HCT116 (cell line): ENCODE measurements at regions not wholly inside any gene's neighbourhood (a gene's known extent, or its start where the extent isn't known, plus 50 kb on each side); places are given as distances from the start of the nearest gene placed in this dataset.

Experiments
- ATAC-seq: fragments of 200-7000 bp; cut with Tn5 transposase; 2 replicates; pipeline ENCODE4 v1.9.1; 2020; ENCODE audit warnings: mild to moderate bottlenecking, moderate library complexity
- BruUV-seq: library from RNA; stranded (reverse); fragments of 400-500 nt; replicated peaks from 2 replicates; lab custom pipeline; 2021; lab: Mats Ljungman, UMichigan
- CTCF ChIA-PET: fragments of 300-600 bp; sonication (Branson Sonifier 250); formaldehyde crosslinking; loops from one replicate; lab custom pipeline; 2021; ENCODE audit warnings: antibody characterized with exemption; lab: Charles Lee
- POLR2A ChIA-PET: fragments of 300-600, 350-600 bp; sonication (Branson Sonifier 250); formaldehyde crosslinking; loops from one replicate; lab custom pipeline; 2021; ENCODE audit warnings: antibody characterized with exemption; lab: Charles Lee
- RAD21 ChIA-PET, 2 experiments: fragments of 300-600 bp; sonication (Branson Sonifier 250); formaldehyde crosslinking; loops; one replicate each; lab custom pipeline; 2023; ENCODE audit warnings: low total read pairs in 2 of 2; ENCODE audit not compliant: uncharacterized antibody in 2 of 2, unreplicated experiment in 2 of 2, low non-redundant PET in 1 of 2; lab: Charles Lee
- DNase-seq: peaks from one replicate; pipeline ENCODE4 v3.0.0-alpha.2; 2010; ENCODE audit warnings: low read depth, low spot score
- H2AFZ ChIP-seq: fragments of 200-600 bp; shearing (Covaris generic), sonication (generic); 2 replicates; pipeline ENCODE4 v1.6.1; 2017; ENCODE audit warnings: low read depth, mixed run types, mixed read lengths, antibody characterized with exemption, low read length; ENCODE audit not compliant: poor library complexity, severe bottlenecking
- H3K27ac ChIP-seq: 2 replicates; pipeline ENCODE4 v1.5.1; 2012; ENCODE audit warnings: low read depth, low read length
- H3K27me3 ChIP-seq: fragments of 200-600 bp; sonication (generic); 2 replicates; pipeline ENCODE4 v1.6.1; 2016; ENCODE audit warnings: mixed run types, low read length, mixed read lengths; ENCODE audit not compliant: insufficient read depth
- H3K36me3 ChIP-seq, 2 experiments: fragments of 200-500 bp in 1 of 2; fragments of 200-600 bp in 1 of 2; sonication (Bioruptor generic) in 1 of 2; sonication (generic) in 1 of 2; 2 replicates each; pipeline versions ENCODE4 v1.5.1 to v1.6.1; 2014 to 2016; ENCODE audit warnings: low read length in 2 of 2, inconsistent platforms in 1 of 2, mixed read lengths in 1 of 2, mixed run types in 1 of 2; ENCODE audit not compliant: insufficient read depth in 2 of 2, control insufficient read depth in 1 of 2
- H3K4me1 ChIP-seq, 2 experiments: fragments of 200-600 bp in 1 of 2; sonication (generic) in 1 of 2; 2 replicates each; pipeline versions ENCODE4 v1.5.1 to v1.6.1; 2012 to 2017; ENCODE audit warnings: low read length in 2 of 2, inconsistent platforms in 1 of 2, mild to moderate bottlenecking in 1 of 2, mixed read lengths in 1 of 2, mixed run types in 1 of 2, moderate library complexity in 1 of 2; ENCODE audit not compliant: insufficient read depth in 2 of 2, control insufficient read depth in 1 of 2
- H3K4me2 ChIP-seq: fragments of 200-600 bp; sonication (generic); 2 replicates; pipeline ENCODE4 v1.6.1; 2017; ENCODE audit warnings: mixed run types, low read length, mixed read lengths
- H3K4me3 ChIP-seq, 2 experiments: fragments of 200-600 bp in 1 of 2; sonication (generic) in 1 of 2; replicated peaks in 1 of 2; 2 replicates each; pipeline ENCODE4 v1.5.1; 2011 to 2016; ENCODE audit warnings: low read length in 2 of 2, control low read depth in 1 of 2, low read depth in 1 of 2, mild to moderate bottlenecking in 1 of 2, mixed read lengths in 1 of 2, mixed run types in 1 of 2
- H3K79me2 ChIP-seq: fragments of 200-600 bp; sonication (generic); 2 replicates; pipeline ENCODE4 v1.6.1; 2017; ENCODE audit warnings: mild to moderate bottlenecking, mixed run types, low read length, moderate library complexity, mixed read lengths; ENCODE audit not compliant: insufficient read depth
- H3K9ac ChIP-seq: fragments of 200-600 bp; sonication (generic); 2 replicates; pipeline ENCODE4 v1.6.1; 2016; ENCODE audit warnings: low read length, mixed read lengths
- H3K9me2 ChIP-seq: fragments of 200-600 bp; sonication (generic), shearing (Covaris generic); 2 replicates; pipeline ENCODE4 v1.6.1; 2017; ENCODE audit warnings: mixed run types, mild to moderate bottlenecking, moderate library complexity; ENCODE audit not compliant: insufficient read depth
- H3K9me3 ChIP-seq, 2 experiments: fragments of 200-500 bp in 1 of 2; fragments of 200-600 bp in 1 of 2; sonication (Bioruptor generic) in 1 of 2; sonication (generic) in 1 of 2; 2 replicates each; pipeline ENCODE4 v1.6.1; 2014 to 2017; ENCODE audit warnings: low read length in 2 of 2, mixed read lengths in 2 of 2, inconsistent platforms in 1 of 2, low read depth in 1 of 2, mild to moderate bottlenecking in 1 of 2, mixed run types in 1 of 2, moderate library complexity in 1 of 2; ENCODE audit not compliant: control insufficient read depth in 1 of 2, insufficient read depth in 1 of 2
- H4K20me1 ChIP-seq: fragments of 200-600 bp; sonication (generic), shearing (Covaris generic); 2 replicates; pipeline ENCODE4 v1.6.1; 2017; ENCODE audit warnings: mixed run types, mild to moderate bottlenecking, moderate library complexity; ENCODE audit not compliant: insufficient read depth
- CEBPB ChIP-seq: IDR thresholded peaks from 2 replicates; pipeline ENCODE4 v1.6.1; 2012; ENCODE audit warnings: low read depth
- ELF1 ChIP-seq: IDR thresholded peaks from 2 replicates; pipeline ENCODE4 v1.6.1; 2012; ENCODE audit warnings: low read depth, borderline replicate concordance
- EZH2 ChIP-seq: fragments of 200-600 bp; sonication (generic); IDR thresholded peaks from 2 replicates; pipeline ENCODE4 v1.6.1; 2017; ENCODE audit warnings: antibody characterized with exemption, mixed run types
- FOSL1 ChIP-seq: IDR thresholded peaks from 2 replicates; pipeline ENCODE4 v1.6.1; 2012; ENCODE audit warnings: low read depth
- JUND ChIP-seq: IDR thresholded peaks from 2 replicates; pipeline ENCODE4 v1.6.1; 2012
- POLR2AphosphoS5 ChIP-seq: IDR thresholded peaks from 2 replicates; pipeline ENCODE4 v1.6.1; 2011; ENCODE audit warnings: mild to moderate bottlenecking, low read depth, low read length, moderate library complexity
- SP1 ChIP-seq: IDR thresholded peaks from 2 replicates; pipeline ENCODE4 v1.6.1; 2012; ENCODE audit warnings: low read depth
- SRF ChIP-seq: IDR thresholded peaks from 2 replicates; pipeline ENCODE4 v1.6.1; 2012; ENCODE audit warnings: low read depth
- TCF7L2 ChIP-seq: IDR thresholded peaks from 2 replicates; pipeline ENCODE4 v1.7.0; 2011; ENCODE audit warnings: borderline replicate concordance, inconsistent platforms; ENCODE audit not compliant: insufficient read depth, insufficient read length; ENCODE audit errors: extremely low read depth
- YY1 ChIP-seq: IDR thresholded peaks from 2 replicates; pipeline ENCODE4 v1.6.1; 2011; ENCODE audit warnings: low read length, low read depth, moderate library complexity, mild to moderate bottlenecking; ENCODE audit not compliant: insufficient replicate concordance; ENCODE audit errors: extremely low read depth
- ZFX ChIP-seq: fragments of 450-650 bp; IDR thresholded peaks from 2 replicates; pipeline ENCODE4 v1.6.1; 2017
- ZNF274 ChIP-seq: fragments of 200-500 bp; sonication (Bioruptor generic); IDR thresholded peaks from 2 replicates; pipeline ENCODE4 v1.6.1; 2014; ENCODE audit warnings: mild to moderate bottlenecking, low read depth, low read length, inconsistent platforms
- intact Hi-C: fragments of 100-400 bp; cut with micrococcal nuclease; formaldehyde crosslinking; loops from 2 replicates; pipeline ENCODE4 v1.10.0; 2022
- TF ChIP-seq, protein P1 (sequence below): IDR thresholded peaks from 2 replicates; pipeline ENCODE4 v1.6.1; 2012
- TF ChIP-seq, protein P2 (sequence below), 3 experiments: fragments of 200-600 bp in 1 of 3; sonication (generic) in 1 of 3; IDR thresholded peaks in 2 of 3; conservative IDR thresholded peaks in 1 of 3; 2 replicates each; pipeline ENCODE4 v1.5.1; 2012 to 2017; ENCODE audit warnings: low read depth in 2 of 3, low read length in 2 of 3, antibody characterized with exemption in 1 of 3, borderline replicate concordance in 1 of 3, control low read depth in 1 of 3, mild to moderate bottlenecking in 1 of 3, mixed read lengths in 1 of 3, mixed run types in 1 of 3, moderate library complexity in 1 of 3; ENCODE audit not compliant: insufficient read depth in 1 of 3
- TF ChIP-seq, protein P3 (sequence below): IDR thresholded peaks from 2 replicates; pipeline ENCODE4 v1.6.1; 2012

DNA sequence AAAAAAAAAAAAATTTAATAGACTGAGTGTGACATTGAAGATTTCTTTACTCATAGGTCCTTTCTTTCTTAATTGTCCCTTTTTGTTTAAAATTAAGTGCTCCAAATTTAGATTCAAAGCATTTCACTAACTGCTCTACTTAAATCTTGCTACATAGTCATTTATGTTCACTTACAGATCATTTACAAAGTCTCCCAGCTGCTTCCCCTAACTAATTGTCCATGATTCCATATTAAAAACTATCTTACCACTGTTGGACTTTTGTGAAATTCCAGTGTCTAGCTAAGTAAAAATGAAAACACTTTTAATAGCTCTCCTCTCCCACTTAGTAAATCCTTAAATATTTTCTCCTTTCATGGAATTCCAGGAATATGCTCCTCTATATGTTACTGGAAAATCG lies 850.5 kb downstream of the NR2F1-AS1 start:
- TF ChIP-seq SP1, result no peak
- TF ChIP-seq, protein P1, sequence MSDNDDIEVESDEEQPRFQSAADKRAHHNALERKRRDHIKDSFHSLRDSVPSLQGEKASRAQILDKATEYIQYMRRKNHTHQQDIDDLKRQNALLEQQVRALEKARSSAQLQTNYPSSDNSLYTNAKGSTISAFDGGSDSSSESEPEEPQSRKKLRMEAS, result no peak
- no peak for TF ChIP-seq ELF1
- no peak for TF ChIP-seq FOSL1
- no peak for TF ChIP-seq JUND
- no peak for TF ChIP-seq TCF7L2
- TF ChIP-seq POLR2AphosphoS5, result no peak
- TF ChIP-seq ZNF274, result no peak
- no peak for TF ChIP-seq CEBPB
- no peak for TF ChIP-seq YY1
- no peak for TF ChIP-seq EZH2
- TF ChIP-seq, protein P2, sequence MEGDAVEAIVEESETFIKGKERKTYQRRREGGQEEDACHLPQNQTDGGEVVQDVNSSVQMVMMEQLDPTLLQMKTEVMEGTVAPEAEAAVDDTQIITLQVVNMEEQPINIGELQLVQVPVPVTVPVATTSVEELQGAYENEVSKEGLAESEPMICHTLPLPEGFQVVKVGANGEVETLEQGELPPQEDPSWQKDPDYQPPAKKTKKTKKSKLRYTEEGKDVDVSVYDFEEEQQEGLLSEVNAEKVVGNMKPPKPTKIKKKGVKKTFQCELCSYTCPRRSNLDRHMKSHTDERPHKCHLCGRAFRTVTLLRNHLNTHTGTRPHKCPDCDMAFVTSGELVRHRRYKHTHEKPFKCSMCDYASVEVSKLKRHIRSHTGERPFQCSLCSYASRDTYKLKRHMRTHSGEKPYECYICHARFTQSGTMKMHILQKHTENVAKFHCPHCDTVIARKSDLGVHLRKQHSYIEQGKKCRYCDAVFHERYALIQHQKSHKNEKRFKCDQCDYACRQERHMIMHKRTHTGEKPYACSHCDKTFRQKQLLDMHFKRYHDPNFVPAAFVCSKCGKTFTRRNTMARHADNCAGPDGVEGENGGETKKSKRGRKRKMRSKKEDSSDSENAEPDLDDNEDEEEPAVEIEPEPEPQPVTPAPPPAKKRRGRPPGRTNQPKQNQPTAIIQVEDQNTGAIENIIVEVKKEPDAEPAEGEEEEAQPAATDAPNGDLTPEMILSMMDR (IDR thresholded peaks at IDR 0.05 in 2 of 3, conservative IDR thresholded peaks at IDR 0.05 in 1 of 3; ENCODE audit: borderline replicate concordance in 1 of 3, insufficient read depth in 1 of 3, low read depth in 2 of 3, low read length in 2 of 3), result no peak
- TF ChIP-seq ZFX, result no peak
- TF ChIP-seq, protein P3, sequence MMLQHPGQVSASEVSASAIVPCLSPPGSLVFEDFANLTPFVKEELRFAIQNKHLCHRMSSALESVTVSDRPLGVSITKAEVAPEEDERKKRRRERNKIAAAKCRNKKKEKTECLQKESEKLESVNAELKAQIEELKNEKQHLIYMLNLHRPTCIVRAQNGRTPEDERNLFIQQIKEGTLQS, result no peak
- no peak for TF ChIP-seq SRF
- TF ChIP-seq, all 23 proteins: peak for 0
- Histone ChIP-seq H2AFZ (no peak overlapping the region), H3K9me2 (0 out of 2 replicates have a peak, but pooled peaks cover 4% of the 10 kb centered on the region), H3K36me3 (no peaks in the 10 kb centered on the region), H3K4me2 (no peak overlapping the region), H3K9me3 (no peaks in the 10 kb centered on the region), H3K27me3 (no peaks in the 10 kb centered on the region), H3K27ac (no peak overlapping the region), H4K20me1 (no peaks in the 10 kb centered on the region), H3K9ac (no peak overlapping the region), H3K4me3 (no peak overlapping the region), H3K4me1 (no peaks in the 10 kb centered on the region), H3K79me2 (no peaks in the 10 kb centered on the region)
- no TSS peak for BruUV-seq
- DNase-seq (no peak), ATAC-seq (no peak)
- ChIA-PET RAD21 (no interaction called here), CTCF (no interaction called here), POLR2A (no interaction called here)
- intact Hi-C loops, result no loop called here
